Uterus (tissue), 2 donors: ENCODE measurements at regions not wholly inside any gene's neighbourhood (a gene's known extent, or its start where the extent isn't known, plus 50 kb on each side); places are given as distances from the start of the nearest gene placed in this dataset.

Source experiments
- CTCF ChIP-seq, 4 experiments: fragments of 200-600 bp in 2 of 4; fragments of 450-650 bp in 2 of 4; sonication (generic) in 2 of 4; IDR thresholded peaks; one replicate each; pipeline ENCODE4 v1.5.1; 2016 to 2019; ENCODE audit warnings: antibody characterized with exemption in 4 of 4, mild to moderate bottlenecking in 2 of 4, moderate library complexity in 1 of 4
- POLR2A ChIP-seq, 2 donors: fragments of 450-650 bp; IDR thresholded peaks; one replicate each; pipeline ENCODE4 v1.6.1; 2016; ENCODE audit warnings: antibody characterized with exemption in 2 of 2, mild to moderate bottlenecking in 1 of 2, moderate library complexity in 1 of 2

GRCh38 chrX:127190381-127190780 is 370.9 kb downstream of the PRR32 start:
- TF ChIP-seq CTCF (IDR thresholded peaks at IDR 0.05), result no peak
- no peak for TF ChIP-seq POLR2A (IDR thresholded peaks at IDR 0.05)
